ENCODE measurements at regions not wholly inside any gene's neighbourhood (a gene's known extent, or its start where the extent isn't known, plus 50 kb on each side); places are given as distances from the start of the nearest gene placed in this dataset.

DNA sequence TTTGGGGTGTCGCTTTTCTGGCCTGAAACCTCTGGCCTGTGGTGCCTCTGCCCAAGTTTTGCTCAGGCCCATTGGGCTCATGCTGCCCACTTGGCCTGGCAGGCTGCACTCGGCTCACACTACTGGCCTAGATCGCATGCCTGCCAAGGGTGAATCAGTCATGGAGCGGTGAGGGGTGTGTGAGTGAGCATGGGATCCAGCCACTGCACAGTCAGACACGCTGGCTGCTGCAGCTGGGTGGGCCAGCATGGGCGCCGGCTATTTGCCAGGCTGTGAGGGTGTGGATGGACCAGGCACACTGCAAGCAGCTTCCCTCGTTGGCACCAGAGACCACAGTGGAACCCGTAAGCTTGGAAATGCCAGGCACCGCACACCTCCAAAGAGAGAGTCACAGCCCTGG, 145.4 kb upstream of the CNR1 start:
- no peak for TF ChIP-seq CTCF (IDR thresholded peaks at IDR 0.05; ENCODE audit: insufficient read depth, low read depth, low read length)
- no peak for TF ChIP-seq EZH2 (IDR thresholded peaks at IDR 0.05; ENCODE audit: insufficient read depth, low read length)

All from astrocyte (in vitro differentiated cells and primary cell).